ENCODE measurements at regions not wholly inside any gene's neighbourhood (a gene's known extent, or its start where the extent isn't known, plus 50 kb on each side); places are given as distances from the start of the nearest gene placed in this dataset.
"Not testable (repeated sequence)": the region's sequence is repeated elsewhere in the genome, so short reads cannot be mapped to it uniquely, and the experiment has no call there.

DNA sequence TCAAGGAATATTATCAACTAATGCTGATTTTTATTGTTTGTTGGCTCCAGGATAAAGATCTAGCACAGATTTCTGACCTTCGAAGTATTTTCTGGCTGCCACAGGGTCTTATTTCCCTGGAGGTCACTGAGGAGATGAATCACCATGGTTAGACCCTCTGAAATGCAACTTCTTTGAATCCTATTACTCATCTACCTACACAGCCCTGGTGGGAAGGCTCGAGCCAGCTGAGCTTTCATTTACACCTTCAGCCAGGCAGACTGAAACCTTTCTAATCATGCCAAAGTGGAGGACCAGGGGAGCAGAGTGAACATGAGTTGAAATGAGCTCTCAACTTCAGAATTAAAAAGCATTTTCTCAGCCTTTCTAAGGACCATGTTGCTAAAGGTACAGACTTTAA, 130.5 kb downstream of the SMIM20 start:
- DNase-seq (ENCODE audit: low read depth in 3 of 3, low spot score in 1 of 3), result no peak

DNA sequence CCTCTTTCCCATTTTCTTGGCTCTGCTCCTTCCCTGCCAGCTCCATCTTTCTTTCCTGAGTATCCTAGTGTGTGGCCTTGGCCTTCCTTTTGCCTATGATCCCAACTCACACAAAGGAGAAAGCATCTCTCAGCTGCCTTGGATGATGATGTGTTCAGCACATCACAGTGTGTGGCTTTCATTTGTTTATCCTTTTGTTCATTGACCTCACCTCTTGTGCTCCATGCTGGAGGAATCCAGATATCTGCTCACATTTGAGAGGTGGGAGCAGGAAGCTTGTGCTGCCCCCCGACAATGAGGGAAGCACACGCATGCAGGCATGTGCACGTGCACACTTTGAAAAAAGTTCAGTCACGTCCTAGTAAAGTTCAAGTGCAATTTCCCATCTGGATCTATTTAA, 131.0 kb downstream of the SMIM20 start:
- no peak for DNase-seq (ENCODE audit: low read depth in 3 of 3, low spot score in 1 of 3)

DNA sequence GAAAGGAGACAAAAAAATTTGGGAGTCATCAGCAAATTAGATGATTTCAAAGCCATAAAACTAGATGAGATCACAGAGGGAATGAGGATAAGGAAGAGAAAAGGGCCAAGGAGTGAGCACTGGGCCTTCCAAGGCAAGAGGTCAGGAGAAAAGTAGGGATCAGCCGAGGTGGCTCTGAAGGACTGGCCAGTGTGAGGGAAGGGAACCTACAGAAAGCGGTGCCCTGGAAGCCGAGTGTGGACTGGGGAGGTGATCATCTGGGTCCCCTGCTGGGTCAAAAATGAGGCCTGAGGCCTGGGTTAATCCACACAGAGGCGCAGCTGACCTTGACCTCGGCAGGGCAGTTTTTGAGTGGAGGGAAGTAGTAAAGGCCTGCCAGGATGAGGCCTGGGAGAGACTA, 133.8 kb downstream of the SMIM20 start:
- no peak for DNase-seq (ENCODE audit: low read depth in 3 of 3, low spot score in 1 of 3)

DNA sequence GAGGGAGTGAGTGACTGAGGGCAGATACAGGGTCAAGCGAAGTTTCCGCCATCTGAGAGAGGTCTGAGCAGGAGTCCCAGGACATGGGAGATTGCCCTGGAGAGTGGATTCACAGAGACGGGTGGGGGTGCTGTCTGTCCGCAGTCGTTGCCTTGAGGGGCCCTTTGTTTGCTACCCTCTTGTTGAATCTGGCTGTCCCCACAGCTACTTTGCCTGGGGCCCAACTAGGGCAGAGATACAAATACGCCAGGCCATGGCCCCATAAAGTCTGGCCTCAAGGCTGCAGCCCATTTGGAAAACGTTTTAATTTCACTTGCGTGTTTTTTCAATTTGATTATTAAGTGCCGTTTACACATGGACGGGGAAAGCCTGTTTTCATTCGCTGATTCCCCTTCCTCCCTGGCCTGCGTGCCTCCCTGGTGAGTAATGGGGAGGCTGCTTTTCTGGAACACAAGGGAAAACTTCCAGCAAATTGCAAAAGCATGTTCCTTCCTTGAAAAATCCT, 134.4 kb downstream of the SMIM20 start:
- no peak for DNase-seq (ENCODE audit: low read depth in 3 of 3, low spot score in 1 of 3)

DNA sequence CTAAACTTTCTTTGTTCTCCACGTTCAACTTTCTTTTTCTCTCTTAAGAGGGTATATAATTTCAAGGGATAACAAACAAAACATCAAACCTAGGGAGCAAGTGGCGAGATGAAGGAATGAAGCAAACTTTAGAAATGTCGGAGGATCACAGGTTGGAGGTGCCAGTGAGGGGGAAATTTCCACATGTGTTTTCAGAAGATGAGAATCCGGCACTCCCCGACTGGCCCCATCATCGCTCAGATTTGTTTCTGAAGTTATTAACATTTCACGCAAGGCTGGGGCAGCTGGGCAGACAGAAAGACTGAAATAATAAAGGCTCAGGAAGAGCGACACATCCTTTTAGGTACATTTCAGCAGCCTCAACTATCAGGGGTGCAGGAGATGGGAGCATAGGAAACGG, 134.9 kb downstream of the SMIM20 start:
- no peak for DNase-seq (ENCODE audit: low read depth in 3 of 3, low spot score in 1 of 3)

DNA sequence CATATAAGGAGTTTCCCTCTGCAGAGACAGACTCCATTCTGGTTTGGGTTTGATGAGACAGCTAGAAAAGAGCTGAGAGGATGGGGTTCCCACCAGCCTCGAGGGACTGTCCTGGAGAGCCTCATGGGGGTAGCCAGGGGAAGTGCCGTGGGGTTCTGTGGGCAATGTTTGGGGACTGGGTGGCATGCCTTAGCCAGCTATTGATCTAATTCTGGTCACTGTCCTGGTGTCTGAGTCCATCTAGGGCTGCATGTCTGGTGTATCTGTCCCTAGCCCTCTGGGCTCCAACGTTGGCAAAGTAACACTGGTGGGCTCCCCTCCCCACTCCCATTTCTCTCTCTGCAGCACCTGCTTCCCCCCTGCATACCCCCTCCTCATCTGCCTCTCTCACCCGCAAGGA, 135.4 kb downstream of the SMIM20 start:
- no peak for DNase-seq (ENCODE audit: low read depth in 3 of 3, low spot score in 1 of 3)

DNA sequence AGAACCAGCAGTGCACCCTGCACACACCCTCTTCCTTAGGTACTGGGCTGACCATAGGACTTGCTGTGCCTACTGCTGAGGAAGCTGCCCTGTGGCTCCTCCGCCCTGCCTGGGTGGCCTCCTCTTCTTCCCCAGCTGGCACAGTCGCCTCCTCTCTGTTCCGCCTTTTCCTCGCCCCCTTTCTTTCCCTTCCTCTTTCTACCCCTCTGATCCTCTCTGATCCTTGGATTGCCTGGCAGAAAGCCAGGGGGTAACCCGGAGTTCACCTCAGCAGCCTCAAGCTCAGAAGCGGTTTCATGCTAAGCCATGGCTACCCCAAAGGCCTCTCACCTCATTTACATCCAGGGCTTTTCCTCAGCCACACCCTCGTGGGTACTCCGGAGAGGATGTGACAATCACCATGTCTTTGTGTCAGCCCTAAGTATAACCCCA, 136.2 kb downstream of the SMIM20 start:
- no peak for DNase-seq (ENCODE audit: low read depth in 3 of 3, low spot score in 1 of 3)

DNA sequence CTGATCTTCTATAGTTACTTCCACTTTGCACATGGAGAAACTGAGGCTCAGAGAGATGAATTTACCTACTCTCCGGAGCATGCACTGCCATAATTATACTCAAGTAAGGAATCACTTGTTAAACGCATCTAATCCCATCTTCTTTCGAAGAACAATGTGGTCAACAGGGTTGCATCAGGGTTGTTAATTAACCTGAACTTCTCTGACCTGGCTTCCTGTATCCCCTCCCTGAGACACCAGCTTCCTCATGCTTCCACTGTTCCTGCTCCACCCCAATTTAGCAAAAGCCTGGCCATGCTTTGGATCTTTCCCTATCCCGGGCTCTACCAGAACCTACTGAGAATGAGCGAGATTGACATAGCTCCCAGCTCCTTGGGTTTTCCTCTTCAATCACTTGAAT, 136.7 kb downstream of the SMIM20 start:
- no peak for DNase-seq (ENCODE audit: low read depth in 3 of 3, low spot score in 1 of 3)

DNA sequence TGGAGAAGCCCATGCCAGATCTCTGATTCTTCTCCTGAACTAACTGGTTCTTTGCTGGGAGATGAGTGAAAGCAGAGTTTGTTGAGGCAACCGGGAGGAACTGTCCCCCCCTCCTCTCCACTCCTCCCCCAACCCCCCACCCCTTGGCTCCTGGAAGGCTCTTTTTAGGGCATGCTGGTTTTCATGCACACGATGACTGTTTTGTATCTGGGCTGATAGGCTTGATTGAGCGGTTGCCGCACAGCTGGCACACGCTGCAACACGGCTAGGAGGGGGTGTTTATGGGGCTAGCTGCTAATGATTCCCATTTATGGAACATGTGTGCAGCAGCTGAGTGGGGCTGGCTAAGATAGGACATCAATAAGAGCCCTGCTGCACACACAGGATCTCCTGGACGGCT, 137.2 kb downstream of the SMIM20 start:
- DNase-seq (ENCODE audit: low read depth in 3 of 3, low spot score in 1 of 3), result no peak

DNA sequence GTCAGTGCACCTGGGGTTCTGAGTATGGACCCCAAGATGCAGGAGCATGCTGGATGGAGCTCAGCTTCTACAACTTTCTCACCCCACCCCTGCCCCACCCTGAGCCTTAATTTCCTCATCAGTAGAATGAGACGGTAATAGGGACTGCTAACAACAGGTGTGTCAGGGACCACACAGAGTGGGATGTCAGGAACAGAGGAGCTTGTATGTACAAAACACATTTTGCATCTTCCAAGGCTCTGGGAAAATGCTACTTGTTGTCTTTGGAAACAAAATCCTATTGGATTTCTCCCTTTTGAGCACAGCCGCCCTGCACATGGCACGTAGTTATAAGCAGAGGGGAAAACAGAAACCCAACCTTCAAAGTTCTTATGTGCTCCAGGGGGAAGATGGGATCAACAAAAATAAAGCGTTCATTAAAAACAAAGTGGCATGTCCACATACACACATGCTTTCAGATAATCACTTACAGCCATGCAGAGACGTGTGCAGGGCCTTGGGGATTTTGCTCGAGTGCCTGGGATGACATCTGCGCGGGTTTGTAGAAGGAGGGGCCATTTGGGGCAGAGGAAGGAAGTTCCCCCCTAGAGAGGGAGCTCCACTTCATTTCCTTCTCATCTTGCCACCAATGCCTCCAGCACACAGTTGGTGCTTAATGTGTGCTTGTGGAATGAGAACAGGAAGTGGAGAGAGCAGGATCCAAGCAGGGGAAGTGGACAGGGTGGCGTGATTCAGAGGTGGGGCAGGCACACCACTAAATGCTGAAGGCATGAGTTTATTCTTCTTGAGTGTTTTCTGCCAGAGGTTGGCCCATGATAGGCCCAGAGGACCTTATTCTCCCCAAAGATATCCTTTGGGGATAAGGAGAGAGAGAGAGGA, 138.9 kb downstream of the SMIM20 start:
- no peak for DNase-seq (ENCODE audit: low read depth in 3 of 3, low spot score in 1 of 3)

DNA sequence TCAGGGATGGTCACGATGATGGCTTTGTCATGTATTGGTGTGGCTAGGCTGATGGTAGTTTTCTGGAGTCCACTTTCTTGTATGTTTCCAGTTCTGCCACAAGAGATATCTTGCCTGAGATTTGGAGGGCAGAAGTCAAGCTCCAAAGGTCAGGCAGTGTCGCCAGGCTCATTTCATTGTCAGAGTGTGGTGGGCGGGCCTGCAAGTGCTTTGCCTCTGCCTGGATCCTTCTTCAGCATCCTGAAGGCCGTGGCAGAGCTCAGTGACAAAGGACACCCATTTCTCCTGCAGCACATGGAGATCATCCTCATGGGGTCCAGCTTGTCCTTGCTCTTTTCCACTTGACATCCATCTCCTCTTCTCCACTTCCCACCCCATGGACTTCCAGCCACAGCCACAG, 139.7 kb downstream of the SMIM20 start:
- no peak for DNase-seq (ENCODE audit: low read depth in 3 of 3, low spot score in 1 of 3)

DNA sequence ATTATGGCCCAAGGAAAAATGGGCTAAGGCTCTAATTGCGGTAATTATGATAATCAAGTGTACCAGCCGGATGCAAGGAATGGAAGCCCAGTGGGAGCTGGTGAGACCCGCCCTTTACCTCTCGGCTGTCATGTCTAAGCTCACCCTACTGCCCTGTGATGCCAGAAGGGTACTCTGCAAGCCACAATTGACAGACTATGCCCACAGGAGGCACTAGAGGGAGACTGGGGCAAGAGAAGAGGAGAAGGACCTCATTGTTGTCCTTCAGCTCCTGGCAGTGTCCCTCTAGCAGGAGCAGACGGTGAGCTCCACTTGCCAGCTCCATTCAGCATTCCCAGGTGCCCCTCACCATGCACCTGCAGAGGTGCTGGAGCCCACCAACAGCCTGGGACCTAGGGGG, 141.8 kb downstream of the SMIM20 start:
- no peak for DNase-seq (ENCODE audit: low read depth in 3 of 3, low spot score in 1 of 3)

DNA sequence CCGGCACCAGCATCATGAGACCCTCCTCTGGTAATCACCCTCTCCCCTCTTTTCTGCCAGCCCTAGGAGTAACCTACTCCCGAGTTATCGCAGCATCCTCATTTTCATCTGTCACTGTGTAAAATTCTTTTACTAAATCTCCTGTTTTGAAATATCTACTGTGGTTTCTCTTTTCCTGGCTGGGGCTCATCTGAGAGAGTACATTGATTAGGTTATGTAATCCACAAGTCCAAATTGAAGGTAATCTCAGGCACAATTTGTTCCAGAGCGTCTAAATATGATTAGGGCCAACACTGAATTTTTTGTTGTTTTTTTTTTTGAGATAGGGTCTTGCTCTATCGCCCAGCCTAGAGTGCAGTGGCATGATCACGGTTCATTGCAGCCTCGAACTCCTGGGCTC, 142.4 kb downstream of the SMIM20 start:
- DNase-seq (ENCODE audit: low read depth in 3 of 3, low spot score in 1 of 3), result no peak

DNA sequence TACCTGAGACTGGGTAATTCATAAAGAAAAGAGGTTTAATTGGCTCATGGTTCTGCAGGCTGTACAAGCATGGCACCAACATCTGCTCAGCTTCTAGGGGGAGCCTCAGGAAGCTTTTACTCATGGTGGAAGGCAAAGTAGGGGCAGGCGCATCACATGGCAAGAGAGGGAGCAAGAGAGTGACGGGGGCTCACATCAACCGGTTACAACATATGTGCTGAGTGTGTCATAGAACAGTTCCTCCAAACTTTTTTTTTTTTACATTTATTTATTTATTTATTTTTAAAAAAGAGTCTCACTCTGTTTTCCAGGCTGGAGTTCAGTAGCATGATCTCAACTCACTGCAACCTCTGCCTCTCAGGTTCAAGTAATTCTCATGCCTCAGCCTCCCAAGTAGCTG, 143.8 kb downstream of the SMIM20 start:
- not testable (repeated sequence) for DNase-seq (ENCODE audit: low read depth in 3 of 3, low spot score in 1 of 3)

DNA sequence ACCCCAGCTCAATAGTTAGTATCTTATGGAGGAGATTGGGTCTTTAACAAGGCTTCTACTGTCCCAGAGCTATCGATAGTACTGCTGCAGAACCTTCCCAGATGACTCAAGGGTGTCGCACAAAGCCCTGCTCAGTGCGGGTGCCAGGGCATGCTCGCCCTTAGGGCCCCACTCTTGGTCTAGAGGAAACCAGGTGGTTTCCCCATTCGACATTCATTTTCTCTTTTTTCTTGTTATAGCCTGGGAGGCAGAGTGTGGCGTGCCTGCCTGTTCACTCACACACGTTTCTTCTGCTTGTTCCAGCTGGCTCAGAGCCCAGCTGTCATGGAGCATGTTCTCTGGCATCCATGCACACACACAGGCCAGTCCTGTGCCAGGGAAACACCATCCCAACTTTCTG, 144.5 kb downstream of the SMIM20 start:
- DNase-seq (ENCODE audit: low read depth in 3 of 3, low spot score in 1 of 3), result peak in 1 of 3 donors; percentile 21

DNA sequence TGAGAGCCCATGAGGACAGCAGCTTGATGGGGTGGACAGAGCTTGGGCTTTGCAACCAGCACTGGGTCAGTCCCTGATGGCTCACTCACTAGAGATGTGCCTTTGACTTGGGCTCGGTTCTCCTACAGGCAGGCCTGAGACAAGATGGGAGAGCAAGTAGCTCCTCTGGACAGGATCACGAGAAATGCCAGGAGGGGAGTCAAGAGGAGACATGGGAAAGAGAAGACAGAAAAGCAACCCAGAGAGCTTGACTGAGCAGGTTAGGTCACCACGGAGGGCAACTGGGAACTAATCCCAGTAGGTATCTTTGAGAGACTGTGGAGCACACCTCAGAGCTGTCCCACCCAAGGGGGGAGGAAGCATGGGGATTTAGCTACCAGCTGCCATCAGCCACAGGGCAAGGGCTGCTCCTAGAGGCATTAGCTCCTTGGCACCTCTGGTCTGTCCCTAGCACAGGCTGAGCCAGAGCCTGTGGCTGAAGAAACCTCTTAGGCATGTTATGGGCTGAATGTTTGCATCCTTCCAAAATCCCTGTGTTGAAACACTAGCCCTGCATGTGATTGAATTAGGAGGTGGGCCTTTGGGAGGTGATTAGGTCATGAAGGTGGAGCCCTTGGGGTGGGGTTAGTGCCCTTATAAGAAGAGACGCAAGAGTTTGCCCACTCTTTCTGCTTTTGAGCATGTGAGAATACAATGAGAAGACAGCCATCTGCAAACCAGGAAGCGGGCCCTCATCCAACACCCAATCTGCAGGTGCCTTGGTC, 145.6 kb downstream of the SMIM20 start:
- DNase-seq (ENCODE audit: low read depth in 3 of 3, low spot score in 1 of 3), result no peak

DNA sequence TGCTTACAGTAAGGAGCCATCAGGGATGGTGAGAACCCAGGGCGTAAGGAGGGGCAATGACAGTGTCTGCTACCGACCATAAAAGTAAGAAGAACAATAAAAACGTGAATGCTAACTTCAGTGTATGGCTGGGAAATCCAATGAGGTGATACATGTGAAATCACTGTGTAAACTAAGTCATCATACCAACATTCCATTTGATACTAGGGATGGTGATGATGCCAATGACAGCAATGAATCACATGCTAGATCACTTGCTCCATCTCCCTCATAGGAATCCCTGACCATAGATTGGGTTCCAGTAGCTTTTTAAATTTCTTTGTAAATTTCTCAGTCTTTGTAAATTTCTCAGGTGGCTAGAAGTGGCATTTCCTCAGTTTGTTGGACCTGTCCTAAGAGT, 146.3 kb downstream of the SMIM20 start:
- DNase-seq (ENCODE audit: low read depth in 3 of 3, low spot score in 1 of 3), result no peak

DNA sequence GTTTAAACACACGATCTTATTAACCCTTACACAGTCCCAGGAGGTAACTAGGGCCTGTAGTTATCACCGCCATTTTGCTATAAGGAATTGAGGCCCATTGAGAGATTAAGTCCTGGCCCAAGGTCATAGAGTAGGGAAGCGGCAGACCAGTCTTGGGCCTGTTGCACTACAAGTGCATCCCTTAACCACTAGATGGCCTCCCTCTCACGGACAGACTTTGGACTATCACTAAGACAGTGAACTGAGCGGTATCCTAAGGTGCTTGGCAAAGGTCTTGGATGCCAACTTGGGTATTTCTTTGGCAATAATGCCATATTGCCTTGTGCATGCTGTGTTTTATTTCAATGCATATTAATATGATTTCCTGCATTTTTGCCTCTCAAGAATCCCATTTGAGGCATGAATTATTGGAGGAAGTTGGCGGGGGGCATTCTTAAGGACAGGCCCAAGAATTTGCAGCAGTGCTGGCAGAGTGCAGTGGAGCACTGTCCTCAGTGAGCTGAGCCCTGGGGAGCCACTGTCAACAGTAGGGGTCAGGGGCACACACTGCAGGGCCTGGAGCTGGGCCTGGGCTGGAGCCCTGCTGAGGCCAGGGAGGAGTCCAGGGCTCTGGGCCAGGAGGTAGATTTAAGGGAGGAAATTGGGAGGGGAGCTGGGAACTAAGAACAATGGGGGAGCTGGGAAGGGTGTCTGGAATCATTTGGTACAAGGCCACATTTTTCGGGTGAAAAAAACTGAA, 147.4 kb downstream of the SMIM20 start:
- DNase-seq (ENCODE audit: low read depth in 3 of 3, low spot score in 1 of 3), result no peak

DNA sequence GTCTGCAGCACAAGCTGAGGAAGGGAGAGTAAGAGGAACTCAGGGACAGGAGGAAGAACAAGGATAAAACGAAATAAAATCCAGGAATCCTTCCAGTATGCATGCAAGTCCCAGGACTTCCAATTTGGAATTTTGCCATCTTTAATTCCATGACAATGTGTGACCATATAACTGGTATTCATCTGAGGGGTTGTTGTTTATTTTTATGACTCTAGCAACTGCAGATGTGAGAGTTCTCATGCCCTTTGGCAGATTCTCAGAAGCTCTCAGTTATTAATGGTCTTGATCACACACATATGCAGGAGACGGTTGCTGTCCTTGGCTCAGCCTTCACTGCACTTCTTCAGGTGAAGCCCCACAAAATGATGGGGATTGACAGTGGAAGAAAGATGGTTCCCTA, 148.2 kb downstream of the SMIM20 start:
- no peak for DNase-seq (ENCODE audit: low read depth in 3 of 3, low spot score in 1 of 3)

DNA sequence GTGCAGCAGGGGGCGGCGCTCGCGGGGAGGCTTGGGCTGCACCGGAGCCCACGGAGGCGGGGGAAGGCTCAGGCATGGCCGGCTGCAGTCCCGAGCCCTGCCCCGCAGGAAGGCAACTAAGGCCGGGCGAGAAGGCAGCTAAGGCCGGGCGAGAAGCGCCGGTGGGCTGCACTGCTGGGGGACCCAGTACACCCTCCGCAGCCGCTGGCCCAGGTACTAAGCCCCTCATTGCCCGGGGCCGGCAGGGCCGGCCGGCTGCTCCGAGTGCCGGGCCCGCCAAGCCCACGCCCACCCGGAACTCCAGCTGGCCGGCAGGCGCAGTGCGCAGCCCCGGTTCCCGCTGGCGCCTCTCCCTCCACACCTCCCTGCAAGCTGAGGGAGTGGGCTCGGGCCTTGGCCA, 150.0 kb downstream of the SMIM20 start:
- not testable (repeated sequence) for DNase-seq (ENCODE audit: low read depth in 3 of 3, low spot score in 1 of 3)

DNA sequence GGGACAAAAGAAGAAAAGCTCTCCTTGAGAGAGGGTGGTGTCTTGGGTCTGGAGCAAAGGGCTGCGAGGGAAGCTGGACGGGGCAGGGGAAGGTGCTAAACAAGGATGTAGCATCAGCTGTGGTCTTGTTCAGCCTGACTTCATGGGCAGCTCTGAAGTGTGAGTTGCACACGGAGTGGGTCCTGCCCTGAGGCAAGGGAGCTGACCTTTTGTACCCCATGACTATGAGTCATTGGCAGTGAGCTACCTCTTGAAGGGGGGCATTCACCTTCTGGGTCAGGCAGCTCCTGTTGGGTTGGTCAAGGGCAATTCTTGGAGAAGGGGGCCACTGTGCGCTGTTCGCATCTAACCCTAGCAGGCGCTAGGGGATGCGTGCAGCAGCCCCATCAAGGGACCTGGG, 151.8 kb downstream of the SMIM20 start:
- DNase-seq (ENCODE audit: low read depth in 3 of 3, low spot score in 1 of 3), result no peak

DNA sequence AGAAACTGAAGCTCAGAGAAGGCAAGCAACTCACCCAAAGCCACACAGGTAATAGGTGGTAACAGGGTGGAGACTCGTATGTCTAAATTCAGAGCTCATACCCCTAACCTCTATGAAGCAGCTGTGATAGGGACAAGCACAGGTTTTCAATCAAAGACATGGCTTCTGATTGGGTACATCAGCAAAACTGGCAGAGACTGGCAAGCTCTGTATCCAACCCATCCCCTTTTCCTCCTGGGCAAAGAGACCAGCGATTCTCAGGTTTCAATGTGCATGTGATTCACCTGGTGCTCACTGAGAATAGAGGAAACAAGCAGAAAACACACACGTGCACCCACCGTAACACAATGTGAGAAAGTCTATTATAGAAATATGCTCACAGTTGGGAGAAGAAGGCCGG, 153.0 kb downstream of the SMIM20 start:
- no peak for DNase-seq (ENCODE audit: low read depth in 3 of 3, low spot score in 1 of 3)
